NB4 (cell line): ENCODE measurements at regions not wholly inside any gene's neighbourhood (a gene's known extent, or its start where the extent isn't known, plus 50 kb on each side); places are given as distances from the start of the nearest gene placed in this dataset.

Experiments used
- CTCF ChIP-seq: IDR thresholded peaks from one replicate; pipeline ENCODE4 v1.5.1; 2012; ENCODE audit warnings: low read depth, low read length
- MAX ChIP-seq: IDR thresholded peaks from 2 replicates; pipeline ENCODE4 v1.6.1; 2011; ENCODE audit warnings: low read depth, low read length
- POLR2A ChIP-seq: IDR thresholded peaks from 2 replicates; pipeline ENCODE4 v1.6.1; 2011; ENCODE audit warnings: mild to moderate bottlenecking; ENCODE audit not compliant: insufficient read length; ENCODE audit errors: extremely low read depth

GRCh38 chr2:52342458-52342857 lies 1310.5 kb upstream of the NRXN1 start:
- no peak for TF ChIP-seq CTCF
- no peak for TF ChIP-seq POLR2A
- TF ChIP-seq MAX, result no peak
